Testis (tissue), 2 donors: ENCODE measurements at regions not wholly inside any gene's neighbourhood (a gene's known extent, or its start where the extent isn't known, plus 50 kb on each side); places are given as distances from the start of the nearest gene placed in this dataset.

Experiments used
- DNase-seq: peaks from one replicate; pipeline ENCODE4 v3.0.0-alpha.2; 2019
- H3K27ac ChIP-seq, 2 donors: fragments of 200-600 bp; sonication (generic); one replicate each; pipeline ENCODE4 v1.5.1; 2019
- H3K27me3 ChIP-seq: fragments of 200-600 bp; sonication (generic); one replicate; pipeline ENCODE4 v1.5.1; 2019
- H3K36me3 ChIP-seq: fragments of 200-600 bp; sonication (generic); one replicate; pipeline ENCODE4 v1.5.1; 2017; ENCODE audit warnings: low read depth; ENCODE audit errors: missing control alignments
- H3K4me1 ChIP-seq: fragments of 200-600 bp; sonication (generic); one replicate; pipeline ENCODE4 v1.5.1; 2019
- H3K4me3 ChIP-seq, 2 donors: fragments of 200-600 bp; sonication (generic); one replicate each; pipeline ENCODE4 v1.5.1; 2017 to 2019
- H3K9me3 ChIP-seq: fragments of 200-600 bp; sonication (generic); one replicate; pipeline ENCODE4 v1.5.1; 2017
- POLR2A ChIP-seq: fragments of 450-650 bp; IDR thresholded peaks from one replicate; pipeline ENCODE4 v1.6.1; 2017; ENCODE audit warnings: antibody characterized with exemption, mild to moderate bottlenecking, moderate library complexity
- WGBS, 2 donors: methylation state at CpG; one replicate each; pipeline ENCODE4 v1.1.5; 2018; 5-methylcytosine and 5-hydroxymethylcytosine counted together
- intact Hi-C: fragments of 100-400 bp; cut with DNase I; formaldehyde crosslinking; loops from one replicate; pipeline ENCODE4 v1.15.1; 2023; ENCODE audit warnings: low total_unique reads
- TF ChIP-seq, protein P1 (sequence below), 3 experiments: fragments of 450-650 bp in 2 of 3; fragments of 200-600 bp in 1 of 3; sonication (generic) in 1 of 3; IDR thresholded peaks; one replicate each; pipeline ENCODE4 v1.5.1; 2016 to 2019; ENCODE audit warnings: antibody characterized with exemption in 3 of 3, mild to moderate bottlenecking in 2 of 3, moderate library complexity in 1 of 3

DNA sequence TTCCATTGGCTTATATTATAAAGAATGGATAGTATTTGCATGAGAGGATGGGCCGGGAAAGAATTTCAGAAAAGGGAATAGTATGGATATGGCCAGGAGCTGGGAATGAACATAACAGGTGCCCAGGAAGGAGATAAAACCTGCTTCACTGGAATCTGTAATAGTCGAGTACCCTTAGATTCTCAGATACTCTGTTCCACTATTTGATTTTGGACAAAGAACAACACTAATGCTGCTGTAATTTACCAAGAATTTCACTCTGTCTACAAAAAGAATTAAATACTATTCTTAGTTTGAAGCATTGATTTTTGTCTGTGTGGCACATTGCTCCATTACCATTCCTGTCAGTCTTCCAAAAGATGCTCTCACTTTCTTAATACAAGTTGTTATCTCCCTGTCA, 718.2 kb upstream of the LRRN3 start:
- H3K27ac ChIP-seq: no peak overlapping the region
- intact Hi-C loops: no loop called here

DNA sequence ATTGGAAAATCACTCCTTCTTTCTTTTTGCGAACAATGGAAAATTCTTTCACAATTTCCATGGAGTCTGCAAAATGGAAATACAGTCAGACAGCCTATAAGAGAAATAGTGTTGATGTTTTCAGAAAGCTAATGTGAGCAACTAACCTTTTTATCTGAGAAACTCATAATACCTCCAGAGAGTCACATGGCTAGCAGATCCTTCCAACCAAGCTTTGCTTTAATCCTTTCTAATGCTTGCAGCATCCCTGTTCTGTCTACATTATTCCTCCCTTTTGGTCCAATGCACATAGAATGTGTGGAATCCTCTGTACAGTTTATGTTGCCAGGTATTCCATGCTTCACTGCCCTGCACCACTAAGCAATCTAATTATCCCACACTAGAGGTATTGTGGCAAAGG, 717.5 kb upstream of the LRRN3 start:
- H3K27ac ChIP-seq: no peak overlapping the region
- no peaks in the 10 kb centered on the region for H3K9me3 ChIP-seq
- 83 to 92% methylated on average over 1 of the region's 1 CpG for WGBS, 2 donors
- intact Hi-C loops: no loop called here
- no peaks in the 10 kb centered on the region for H3K36me3 ChIP-seq
- H3K4me3 ChIP-seq: no peak overlapping the region
- DNase-seq: no peak
- no peak for TF ChIP-seq POLR2A
- TF ChIP-seq, protein P1, sequence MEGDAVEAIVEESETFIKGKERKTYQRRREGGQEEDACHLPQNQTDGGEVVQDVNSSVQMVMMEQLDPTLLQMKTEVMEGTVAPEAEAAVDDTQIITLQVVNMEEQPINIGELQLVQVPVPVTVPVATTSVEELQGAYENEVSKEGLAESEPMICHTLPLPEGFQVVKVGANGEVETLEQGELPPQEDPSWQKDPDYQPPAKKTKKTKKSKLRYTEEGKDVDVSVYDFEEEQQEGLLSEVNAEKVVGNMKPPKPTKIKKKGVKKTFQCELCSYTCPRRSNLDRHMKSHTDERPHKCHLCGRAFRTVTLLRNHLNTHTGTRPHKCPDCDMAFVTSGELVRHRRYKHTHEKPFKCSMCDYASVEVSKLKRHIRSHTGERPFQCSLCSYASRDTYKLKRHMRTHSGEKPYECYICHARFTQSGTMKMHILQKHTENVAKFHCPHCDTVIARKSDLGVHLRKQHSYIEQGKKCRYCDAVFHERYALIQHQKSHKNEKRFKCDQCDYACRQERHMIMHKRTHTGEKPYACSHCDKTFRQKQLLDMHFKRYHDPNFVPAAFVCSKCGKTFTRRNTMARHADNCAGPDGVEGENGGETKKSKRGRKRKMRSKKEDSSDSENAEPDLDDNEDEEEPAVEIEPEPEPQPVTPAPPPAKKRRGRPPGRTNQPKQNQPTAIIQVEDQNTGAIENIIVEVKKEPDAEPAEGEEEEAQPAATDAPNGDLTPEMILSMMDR (IDR thresholded peaks at IDR 0.05): no peak
- no peaks in the 10 kb centered on the region for H3K27me3 ChIP-seq
- no peaks in the 10 kb centered on the region for H3K4me1 ChIP-seq

More for the DNA sequence above, 718.2 kb upstream of the LRRN3 start:
- no peaks in the 10 kb centered on the region for H3K36me3 ChIP-seq
- no peaks in the 10 kb centered on the region for H3K27me3 ChIP-seq
- H3K4me1 ChIP-seq: no peaks in the 10 kb centered on the region
- TF ChIP-seq POLR2A: no peak
- TF ChIP-seq, protein P1 (IDR thresholded peaks at IDR 0.05): no peak
- 92 to 93% methylated on average over 2 of the region's 2 CpGs for WGBS, 2 donors
- H3K4me3 ChIP-seq: no peak overlapping the region
- no peak for DNase-seq
- H3K9me3 ChIP-seq: no peaks in the 10 kb centered on the region

- Histone ChIP-seq H3K9me3 (no peaks in the 10 kb centered on the region), H3K4me1 (no peaks in the 10 kb centered on the region)
Observed at GRCh38 chr7:110373859-110374258, 717.1 kb upstream of the LRRN3 start.

DNA sequence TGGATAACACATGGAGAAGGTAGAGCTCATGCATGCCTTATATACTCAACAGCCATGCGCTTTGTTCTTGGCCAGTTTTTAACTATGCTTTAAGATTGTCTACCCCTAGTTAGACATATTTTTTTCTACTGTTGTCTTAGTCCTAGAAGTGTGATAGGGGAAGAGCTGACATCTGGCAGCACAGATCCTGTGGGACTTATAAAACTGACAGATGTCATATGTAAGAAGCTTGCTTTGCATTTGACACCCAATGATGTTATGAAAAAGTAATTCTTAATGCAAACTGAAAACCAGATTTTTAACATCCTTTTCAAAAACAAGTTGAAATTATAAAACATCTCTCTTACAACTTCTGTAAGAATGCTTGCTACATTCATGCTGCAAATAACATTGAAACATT, 715.9 kb upstream of the LRRN3 start:
- Histone ChIP-seq H3K4me3 (no peak overlapping the region), H3K27ac (no peak overlapping the region), H3K9me3 (no peaks in the 10 kb centered on the region), H3K36me3 (no peaks in the 10 kb centered on the region), H3K4me1 (no peaks in the 10 kb centered on the region), H3K27me3 (no peaks in the 10 kb centered on the region)
- intact Hi-C loops: no loop called here
- 89 to 100% methylated on average over 1 of the region's 1 CpG for WGBS, 2 donors
- DNase-seq: no peak
- TF ChIP-seq POLR2A: no peak
- TF ChIP-seq, protein P1 (IDR thresholded peaks at IDR 0.05): no peak

More at GRCh38 chr7:110373859-110374258, 717.1 kb upstream of the LRRN3 start:
- TF ChIP-seq, protein P1 (IDR thresholded peaks at IDR 0.05): no peak
- no peak for TF ChIP-seq POLR2A
- no peaks in the 10 kb centered on the region for H3K27me3 ChIP-seq
- no peak overlapping the region for H3K27ac ChIP-seq
- intact Hi-C loops: no loop called here
- no peak overlapping the region for H3K4me3 ChIP-seq
- H3K36me3 ChIP-seq: no peaks in the 10 kb centered on the region
- 88 to 98% methylated on average over 2 of the region's 2 CpGs for WGBS, 2 donors
- DNase-seq: no peak

DNA sequence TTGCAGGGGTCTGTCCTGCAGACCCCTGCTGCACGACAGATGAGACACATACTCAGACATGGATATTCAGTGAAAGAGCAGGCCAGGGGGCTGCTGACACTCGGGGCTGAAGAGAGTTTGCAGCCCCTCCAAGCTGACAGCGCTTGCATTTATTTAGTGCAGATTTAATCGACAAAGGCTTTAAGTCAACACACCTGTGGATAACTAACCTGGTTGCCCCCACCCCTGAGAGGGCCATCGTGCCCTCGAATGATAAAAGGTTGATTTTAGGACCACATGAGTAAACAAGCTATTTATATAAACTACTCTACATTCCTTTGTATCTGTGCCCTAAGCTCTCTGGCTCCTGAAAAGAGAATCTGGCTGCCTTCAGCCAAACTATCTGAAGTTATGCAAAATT, 708.2 kb upstream of the LRRN3 start:
- Histone ChIP-seq H3K4me3 (no peak overlapping the region), H3K27ac (no peak overlapping the region), H3K9me3 (no peaks in the 10 kb centered on the region), H3K36me3 (no peaks in the 10 kb centered on the region), H3K27me3 (no peaks in the 10 kb centered on the region), H3K4me1 (no peaks in the 10 kb centered on the region)
- intact Hi-C loops: no loop called here
- TF ChIP-seq, protein P1 (IDR thresholded peaks at IDR 0.05): no peak
- no peak for TF ChIP-seq POLR2A
- no peak for DNase-seq
- 56 to 61% methylated on average over 6 of the region's 6 CpGs for WGBS, 2 donors
